Spinal cord (tissue), 9 donors: ENCODE measurements at regions not wholly inside any gene's neighbourhood (a gene's known extent, or its start where the extent isn't known, plus 50 kb on each side); places are given as distances from the start of the nearest gene placed in this dataset.

Source experiments
- DNase-seq, 6 donors: peaks; one replicate each; pipeline versions ENCODE4 v3.0.0 to v3.0.0-alpha.2; 2013 to 2015; ENCODE audit warnings: low spot score in 6 of 6, low read depth in 4 of 6
- H3K27ac ChIP-seq: one replicate; pipeline ENCODE4 v1.5.1; 2013; ENCODE audit warnings: low read depth, low read length, control low read depth
- H3K27me3 ChIP-seq: one replicate; pipeline ENCODE4 v1.6.1; 2013; ENCODE audit warnings: low read length; ENCODE audit not compliant: control insufficient read depth, insufficient read depth
- H3K36me3 ChIP-seq: one replicate; pipeline ENCODE4 v1.6.1; 2013; ENCODE audit warnings: low read length; ENCODE audit not compliant: control insufficient read depth, insufficient read depth
- H3K4me1 ChIP-seq: one replicate; pipeline ENCODE4 v1.6.1; 2013; ENCODE audit warnings: low read length; ENCODE audit not compliant: control insufficient read depth, insufficient read depth
- H3K4me3 ChIP-seq: one replicate; pipeline ENCODE4 v1.5.1; 2013; ENCODE audit warnings: low read depth, low read length, control low read depth
- H3K9me3 ChIP-seq: one replicate; pipeline ENCODE4 v1.6.1; 2013; ENCODE audit warnings: low read length; ENCODE audit not compliant: control insufficient read depth, insufficient read depth
- WGBS: methylation state at CpG from one replicate; pipeline ENCODE4 v1.1.5; 2013; ENCODE audit warnings: missing lambda C conversion rate; ENCODE audit not compliant: insufficient coverage; 5-methylcytosine and 5-hydroxymethylcytosine counted together
- donor health status: healthy.

DNA sequence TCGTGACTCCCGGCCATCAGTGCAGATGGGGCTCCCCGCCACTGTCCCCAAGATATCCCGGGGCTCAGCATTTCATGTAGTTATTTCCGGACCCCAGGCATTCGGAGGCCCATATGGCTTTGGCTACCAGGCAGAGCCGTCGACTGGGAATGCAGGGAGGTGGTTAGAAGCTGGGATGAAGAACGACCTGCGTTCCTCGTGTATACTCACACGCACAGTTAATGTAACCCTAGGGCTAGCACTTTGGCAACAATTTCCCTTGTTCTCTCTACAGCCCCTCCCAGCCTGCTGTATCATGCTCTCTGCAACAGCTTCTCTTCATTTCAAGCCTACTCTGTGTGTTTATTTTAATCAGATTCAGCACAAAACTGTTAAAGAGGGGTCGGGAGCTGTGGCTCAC is 240.4 kb downstream of the MYLK4 start:
- Histone ChIP-seq H3K36me3 (no peaks in the 10 kb centered on the region), H3K9me3 (no peaks in the 10 kb centered on the region), H3K4me1 (no peaks in the 10 kb centered on the region), H3K4me3 (no peak overlapping the region), H3K27ac (peak overlapping the region; percentile 2), H3K27me3 (no peaks in the 10 kb centered on the region)
- 72% methylated on average over 12 of the region's 13 CpGs for WGBS
- peak in 1 of 6 donors; percentile 53 for DNase-seq

DNA sequence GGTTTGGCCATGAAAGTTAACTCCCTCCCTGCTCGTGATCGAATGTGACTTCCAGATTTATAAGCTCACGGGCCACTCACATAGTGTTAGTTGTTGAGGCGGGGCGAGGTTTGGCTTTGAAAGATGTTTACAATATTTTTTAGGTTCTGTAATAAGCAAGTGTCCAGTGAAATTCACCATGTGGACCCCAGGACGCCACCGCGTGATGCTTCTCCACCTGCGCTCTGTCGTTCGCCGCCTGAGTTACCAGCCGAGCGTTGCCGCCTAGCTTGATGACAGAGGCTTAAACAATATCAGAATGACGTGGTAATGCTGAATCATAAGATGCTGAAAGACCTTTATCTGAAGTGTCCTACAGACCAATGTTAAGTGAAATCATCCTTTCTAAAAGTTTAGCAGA is 241.0 kb downstream of the MYLK4 start:
- no peaks in the 10 kb centered on the region for H3K9me3 ChIP-seq
- H3K36me3 ChIP-seq: no peaks in the 10 kb centered on the region
- peak overlapping the region; percentile 2 for H3K27ac ChIP-seq
- H3K4me3 ChIP-seq: no peak overlapping the region
- no peaks in the 10 kb centered on the region for H3K4me1 ChIP-seq
- 83% methylated on average over 2 of the region's 16 CpGs for WGBS
- no peaks in the 10 kb centered on the region for H3K27me3 ChIP-seq
- DNase-seq: no peak

DNA sequence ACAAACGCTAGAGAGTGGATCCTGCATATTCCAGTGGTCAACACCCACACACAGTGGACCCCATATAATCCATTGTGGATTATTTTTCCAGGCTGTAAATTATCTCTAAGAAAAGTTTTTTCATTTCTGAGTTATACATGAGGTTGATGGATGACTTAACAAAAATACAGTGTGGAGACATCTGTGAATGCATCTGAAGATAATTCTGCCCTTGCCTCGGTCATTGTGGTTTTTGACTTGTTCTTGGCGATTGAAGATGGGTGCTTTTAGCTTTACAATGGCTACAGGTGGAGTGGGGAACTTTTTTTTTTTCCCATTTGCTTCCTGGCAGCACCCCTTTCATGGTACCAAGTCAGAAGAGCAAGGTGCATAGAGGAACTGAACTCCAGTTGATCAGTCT is 242.7 kb downstream of the MYLK4 start:
- Histone ChIP-seq H3K36me3 (no peaks in the 10 kb centered on the region), H3K9me3 (no peaks in the 10 kb centered on the region), H3K27ac (no peak overlapping the region), H3K27me3 (no peaks in the 10 kb centered on the region), H3K4me1 (no peaks in the 10 kb centered on the region), H3K4me3 (no peak overlapping the region)
- no CpG with 5 or more reads among the region's 3 CpGs for WGBS
- DNase-seq: no peak

DNA sequence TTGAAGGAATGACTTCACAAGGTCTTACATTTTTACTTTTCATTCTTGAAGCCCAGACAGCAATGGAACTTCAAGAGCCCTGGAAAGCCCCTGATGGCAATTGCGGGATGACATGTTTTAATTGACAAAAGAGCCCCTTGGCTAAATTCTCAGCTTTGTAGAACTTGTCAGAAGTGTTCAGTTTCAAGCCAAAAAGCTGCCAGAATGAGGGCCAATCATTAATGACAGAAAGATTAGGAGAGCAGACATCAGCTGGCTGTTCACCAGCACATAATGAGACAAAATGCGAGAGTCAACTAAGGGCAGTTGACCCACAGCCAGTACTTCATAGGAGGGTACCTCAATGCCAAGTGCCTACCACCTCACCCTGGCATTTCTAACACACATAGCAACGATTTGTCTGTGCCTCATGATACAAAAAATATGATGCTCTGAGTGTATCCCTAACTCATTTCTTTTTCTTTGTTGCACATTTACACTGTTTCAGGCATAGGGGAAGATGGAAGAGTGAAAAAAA is 243.1 kb downstream of the MYLK4 start:
- Histone ChIP-seq H3K27me3 (no peaks in the 10 kb centered on the region), H3K9me3 (no peaks in the 10 kb centered on the region), H3K4me3 (no peak overlapping the region), H3K36me3 (no peaks in the 10 kb centered on the region), H3K4me1 (peaks cover 2% of the 10 kb centered on the region), H3K27ac (no peak overlapping the region)
- 59% methylated on average over 2 of the region's 3 CpGs for WGBS
- peak in 2 of 6 donors; percentile 44 to 85 for DNase-seq

DNA sequence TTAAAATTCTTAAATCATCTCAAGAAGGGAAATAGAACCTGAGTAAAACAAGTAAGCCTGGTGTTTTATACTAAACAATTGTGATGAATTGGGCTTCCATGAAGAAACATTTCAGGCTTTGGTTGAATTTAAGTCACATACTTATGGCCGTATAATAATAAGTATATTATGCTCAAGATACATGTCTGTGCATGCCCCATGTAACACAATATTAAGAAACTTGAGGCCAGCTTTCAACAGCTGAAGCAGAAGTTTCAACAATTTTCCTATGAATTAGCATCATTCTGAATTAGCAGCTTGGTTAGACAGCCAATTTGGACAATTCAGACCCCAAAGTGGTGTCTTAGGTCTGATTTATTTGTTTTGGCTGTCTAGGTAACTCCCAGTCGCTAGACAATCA is 243.7 kb downstream of the MYLK4 start:
- Histone ChIP-seq H3K9me3 (no peaks in the 10 kb centered on the region), H3K4me1 (peaks cover 3% of the 10 kb centered on the region), H3K27me3 (no peaks in the 10 kb centered on the region), H3K27ac (no peak overlapping the region), H3K36me3 (no peaks in the 10 kb centered on the region), H3K4me3 (no peak overlapping the region)
- no peak for DNase-seq
- WGBS: 60% methylated on average over 1 of the region's 2 CpGs

DNA sequence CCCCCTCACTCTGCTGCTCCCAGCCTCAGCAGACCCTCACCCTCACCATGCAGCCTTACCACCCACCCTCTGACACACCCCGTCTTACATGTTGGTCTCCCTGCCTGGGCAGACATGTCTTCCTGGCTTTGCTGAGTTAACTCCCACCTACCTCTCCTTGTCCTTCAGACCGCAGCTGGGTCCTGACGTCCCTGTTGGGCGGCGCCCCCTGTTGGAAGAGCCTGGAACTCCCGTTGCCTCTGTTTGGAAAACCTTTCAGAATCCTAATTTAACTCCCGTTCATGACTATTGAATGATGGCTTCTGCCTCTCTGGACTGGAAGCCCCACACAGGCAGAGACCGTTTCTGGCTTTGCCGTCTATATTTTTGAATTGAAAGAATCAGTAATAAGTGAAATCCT is 245.1 kb downstream of the MYLK4 start:
- peaks cover 3% of the 10 kb centered on the region for H3K4me1 ChIP-seq
- no peak overlapping the region for H3K27ac ChIP-seq
- H3K36me3 ChIP-seq: no peaks in the 10 kb centered on the region
- 57% methylated on average over 8 of the region's 9 CpGs for WGBS
- no peak for DNase-seq
- no peaks in the 10 kb centered on the region for H3K9me3 ChIP-seq
- no peak overlapping the region for H3K4me3 ChIP-seq
- no peaks in the 10 kb centered on the region for H3K27me3 ChIP-seq

DNA sequence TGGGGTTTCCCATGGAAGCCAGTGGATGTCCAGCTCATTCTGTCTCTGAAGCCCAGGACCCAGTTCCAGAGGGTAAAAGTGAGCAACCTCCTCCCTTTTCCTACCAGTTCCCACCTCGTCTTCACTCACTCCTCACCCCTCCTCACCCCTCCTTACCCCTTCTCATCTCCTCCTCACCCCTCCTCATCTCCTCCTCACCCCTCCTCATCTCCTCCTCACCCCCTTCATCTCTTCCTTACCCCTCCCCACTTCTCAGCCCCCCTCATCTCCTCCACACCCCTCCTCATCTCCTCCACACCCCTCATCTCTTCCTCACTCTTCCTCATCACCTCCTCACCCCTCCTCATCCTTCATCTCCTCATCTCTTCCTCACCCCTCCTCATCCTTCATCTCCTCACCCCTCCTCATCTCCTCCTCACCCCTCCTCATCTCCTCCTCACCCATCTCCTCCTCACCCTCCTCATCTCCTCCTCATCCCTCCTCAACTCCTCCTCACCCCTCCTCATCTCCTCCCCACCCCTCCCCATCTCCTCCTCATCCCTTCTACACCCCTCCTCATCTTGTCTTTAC is 246.1 kb downstream of the MYLK4 start:
- Histone ChIP-seq H3K9me3 (no peaks in the 10 kb centered on the region), H3K36me3 (no peaks in the 10 kb centered on the region), H3K4me1 (peaks cover 3% of the 10 kb centered on the region), H3K4me3 (no peak overlapping the region), H3K27ac (no peak overlapping the region), H3K27me3 (no peaks in the 10 kb centered on the region)
- DNase-seq: no peak
- 50% methylated on average over 1 of the region's 1 CpG for WGBS

DNA sequence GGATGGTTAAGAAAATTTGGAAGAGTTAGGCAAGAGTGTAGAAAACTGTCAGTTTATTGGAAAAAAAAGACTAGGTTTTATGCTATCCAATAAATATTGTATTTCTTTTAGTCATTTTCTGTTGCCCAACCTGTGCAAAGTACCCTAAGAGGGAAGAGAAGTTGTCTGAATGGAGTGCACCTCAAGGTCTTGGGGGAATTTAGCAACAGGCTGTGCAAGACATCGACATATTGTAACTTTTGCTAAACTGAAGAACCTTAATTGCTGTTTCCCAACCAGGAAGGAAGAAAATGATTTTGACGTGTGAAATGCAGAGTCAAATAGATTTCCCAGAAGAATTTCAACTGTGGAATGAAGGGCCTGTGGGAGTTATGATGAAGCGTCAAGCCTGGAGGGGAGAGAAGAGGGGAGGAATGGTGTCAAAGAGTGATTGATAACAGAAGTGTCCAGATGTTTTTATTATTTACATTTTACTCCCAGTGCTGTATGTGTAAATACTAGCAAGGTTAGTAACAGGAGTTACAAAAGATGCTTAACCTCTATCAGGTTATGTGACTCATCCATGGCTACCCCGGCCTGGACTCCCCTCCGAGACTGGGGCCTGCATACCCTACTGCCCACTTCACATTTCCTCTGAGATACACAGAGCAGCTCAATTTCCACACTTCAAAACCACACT is 246.8 kb downstream of the MYLK4 start:
- H3K36me3 ChIP-seq: no peaks in the 10 kb centered on the region
- peaks cover 3% of the 10 kb centered on the region for H3K4me1 ChIP-seq
- H3K4me3 ChIP-seq: no peak overlapping the region
- no peaks in the 10 kb centered on the region for H3K27me3 ChIP-seq
- H3K27ac ChIP-seq: no peak overlapping the region
- H3K9me3 ChIP-seq: no peaks in the 10 kb centered on the region
- no peak for DNase-seq
- 60% methylated on average over 4 of the region's 5 CpGs for WGBS

DNA sequence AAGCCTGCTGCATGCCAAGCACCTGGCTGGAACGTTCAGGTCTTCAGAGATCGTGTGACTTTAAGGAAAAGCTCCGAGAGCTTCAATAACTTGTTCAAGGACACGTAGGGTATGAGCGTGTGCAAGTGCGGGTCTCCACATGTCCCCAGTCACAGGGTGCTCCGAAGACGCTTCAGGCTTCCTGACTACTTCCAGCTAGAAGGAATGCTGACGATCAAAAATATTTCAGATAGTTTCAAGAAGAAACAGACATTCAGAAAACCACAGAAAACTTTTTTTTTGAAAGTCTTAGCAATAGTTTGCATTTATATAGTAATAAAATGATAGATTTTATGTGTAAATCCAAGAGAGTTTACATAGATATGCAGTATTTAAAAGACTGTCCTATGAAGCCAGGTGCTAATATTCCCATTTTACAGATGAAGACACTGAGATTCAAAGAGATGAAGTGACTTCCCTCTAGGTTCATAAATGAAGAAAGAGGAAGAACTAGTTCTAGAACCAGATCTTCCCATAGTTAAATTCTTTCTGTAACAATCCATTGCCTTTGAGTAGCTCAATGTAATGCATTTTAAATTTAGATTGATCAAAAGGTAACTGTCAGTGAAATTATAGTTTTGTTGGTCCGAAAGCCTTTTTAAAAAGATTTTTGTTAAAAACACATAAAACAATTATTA is 247.6 kb downstream of the MYLK4 start:
- Histone ChIP-seq H3K27me3 (no peaks in the 10 kb centered on the region), H3K4me3 (no peak overlapping the region), H3K27ac (no peak overlapping the region), H3K9me3 (no peaks in the 10 kb centered on the region), H3K4me1 (peaks cover 6% of the 10 kb centered on the region), H3K36me3 (no peaks in the 10 kb centered on the region)
- no peak for DNase-seq
- 71% methylated on average over 8 of the region's 10 CpGs for WGBS
